ENCODE measurements at regions not wholly inside any gene's neighbourhood (a gene's known extent, or its start where the extent isn't known, plus 50 kb on each side); places are given as distances from the start of the nearest gene placed in this dataset.

GRCh38 chr13:84737661-84738060, 855.4 kb upstream of the SLITRK1 start:
- TF ChIP-seq CTCF (IDR thresholded peaks at IDR 0.05) (no peak), POLR2A (IDR thresholded peaks at IDR 0.05) (no peak)

Measured in breast epithelium (tissue), 3 donors.